NCI-H187 treated with DMSO at 0.1 percent for 48 hours (cell line): ENCODE measurements at regions not wholly inside any gene's neighbourhood (a gene's known extent, or its start where the extent isn't known, plus 50 kb on each side); places are given as distances from the start of the nearest gene placed in this dataset.

Source experiments
- DNase-seq: peaks from one replicate; lab custom pipeline; 2025; lab: John Stamatoyannopoulos, UW

- no peak for DNase-seq
These were observed 266.7 kb upstream of the KLF6 start for GRCh38 chr10:4051641-4052151.

GRCh38 chr10:4051011-4051640 lies 266.1 kb upstream of the KLF6 start:
- no peak for DNase-seq

GRCh38 chr10:4050061-4050460 lies 265.1 kb upstream of the KLF6 start:
- no peak for DNase-seq

- DNase-seq, result no peak
These were observed 264.3 kb upstream of the KLF6 start for GRCh38 chr10:4049348-4049747.

GRCh38 chr10:4048236-4048864 lies 263.3 kb upstream of the KLF6 start:
- no peak for DNase-seq

- DNase-seq, result no peak
These were observed 261.8 kb upstream of the KLF6 start for GRCh38 chr10:4046712-4047354.

GRCh38 chr10:4046030-4046429 lies 261.0 kb upstream of the KLF6 start:
- no peak for DNase-seq

GRCh38 chr10:4043897-4044665 lies 259.1 kb upstream of the KLF6 start:
- DNase-seq, result no peak

GRCh38 chr10:4041635-4042034 lies 256.6 kb upstream of the KLF6 start:
- DNase-seq, result no peak

- DNase-seq, result no peak
These were observed 253.0 kb upstream of the KLF6 start for GRCh38 chr10:4038000-4038399.

- no peak for DNase-seq
These were observed 250.6 kb upstream of the KLF6 start for GRCh38 chr10:4035599-4035945.

GRCh38 chr10:4034907-4035598 lies 250.0 kb upstream of the KLF6 start:
- no peak for DNase-seq

- DNase-seq, result no peak
These were observed 248.4 kb upstream of the KLF6 start for GRCh38 chr10:4033341-4033896.

- no peak for DNase-seq
These were observed 244.9 kb upstream of the KLF6 start for GRCh38 chr10:4029866-4030265.

- no peak for DNase-seq
These were observed 244.0 kb upstream of the KLF6 start for GRCh38 chr10:4028854-4029583.

GRCh38 chr10:4028027-4028471 lies 243.0 kb upstream of the KLF6 start:
- DNase-seq, result no peak

- no peak for DNase-seq
These were observed 240.3 kb upstream of the KLF6 start for GRCh38 chr10:4025339-4025738.

- no peak for DNase-seq
These were observed 239.7 kb upstream of the KLF6 start for GRCh38 chr10:4024516-4025245.

- DNase-seq, result no peak
These were observed 239.0 kb upstream of the KLF6 start for GRCh38 chr10:4024027-4024426.

- no peak for DNase-seq
These were observed 237.5 kb upstream of the KLF6 start for GRCh38 chr10:4022473-4022872.
